Astrocyte (in vitro differentiated cells and primary cell): ENCODE measurements at regions not wholly inside any gene's neighbourhood (a gene's known extent, or its start where the extent isn't known, plus 50 kb on each side); places are given as distances from the start of the nearest gene placed in this dataset.

ENCODE experiments used
- DNase-seq: peaks from one replicate; pipeline ENCODE4 v3.0.0-alpha.2; 2010; ENCODE audit warnings: low read depth
- FAIRE-seq: peaks from 2 replicates; lab custom pipeline; 2011; peaks lifted over from hg19 to GRCh38; lab: Jason Lieb, UNC
- H2AFZ ChIP-seq: 2 replicates; pipeline ENCODE4 v1.6.0; 2012; ENCODE audit warnings: low read depth, low read length, inconsistent platforms
- H3K27ac ChIP-seq: 2 replicates; pipeline ENCODE4 v1.5.1; 2011; ENCODE audit warnings: low read depth, low read length, inconsistent platforms
- H3K27me3 ChIP-seq: 2 replicates; pipeline ENCODE4 v1.6.0; 2011; ENCODE audit warnings: low read length, inconsistent platforms; ENCODE audit not compliant: insufficient read depth
- H3K36me3 ChIP-seq: 2 replicates; pipeline ENCODE4 v1.5.1; 2011; ENCODE audit warnings: low read length, inconsistent platforms; ENCODE audit not compliant: insufficient read depth
- H3K4me1 ChIP-seq: 2 replicates; pipeline ENCODE4 v1.5.1; 2011; ENCODE audit warnings: low read length, inconsistent platforms; ENCODE audit not compliant: insufficient read depth
- H3K4me2 ChIP-seq: 2 replicates; pipeline ENCODE4 v1.6.0; 2012; ENCODE audit warnings: low read length, inconsistent platforms
- H3K4me3 ChIP-seq: 2 replicates; pipeline ENCODE4 v1.5.1; 2011; ENCODE audit warnings: low read depth, mild to moderate bottlenecking, low read length, inconsistent platforms; ENCODE audit not compliant: insufficient read depth
- H3K79me2 ChIP-seq: 2 replicates; pipeline ENCODE4 v1.6.0; 2012; ENCODE audit warnings: mild to moderate bottlenecking, low read length, inconsistent platforms; ENCODE audit not compliant: insufficient read depth
- H3K9ac ChIP-seq: 2 replicates; pipeline ENCODE4 v1.6.0; 2012; ENCODE audit warnings: mild to moderate bottlenecking, low read length, inconsistent platforms
- H3K9me3 ChIP-seq: 2 replicates; pipeline ENCODE4 v1.5.1; 2012; ENCODE audit warnings: low read depth, mild to moderate bottlenecking, low read length, inconsistent platforms; ENCODE audit not compliant: insufficient read depth
- H4K20me1 ChIP-seq: 2 replicates; pipeline ENCODE4 v1.6.0; 2012; ENCODE audit warnings: low read length, inconsistent platforms; ENCODE audit not compliant: insufficient read depth
- H3K27ac Mint-ChIP-seq: one replicate; pipeline ENCODE4 v1.8.0; 2021; ENCODE audit warnings: mild to moderate bottlenecking, mixed read lengths; ENCODE audit not compliant: unreplicated experiment
- H3K27me3 Mint-ChIP-seq: one replicate; pipeline ENCODE4 v1.8.0; 2021; ENCODE audit warnings: low read depth, mixed read lengths; ENCODE audit not compliant: unreplicated experiment
- H3K36me3 Mint-ChIP-seq: one replicate; pipeline ENCODE4 v1.8.0; 2021; ENCODE audit warnings: low read depth, mixed read lengths; ENCODE audit not compliant: unreplicated experiment
- H3K4me1 Mint-ChIP-seq: one replicate; pipeline ENCODE4 v1.8.0; 2021; ENCODE audit warnings: low read depth, mixed read lengths; ENCODE audit not compliant: unreplicated experiment
- H3K4me3 Mint-ChIP-seq: one replicate; pipeline ENCODE4 v1.8.0; 2021; ENCODE audit warnings: mild to moderate bottlenecking, moderate library complexity, mixed read lengths; ENCODE audit not compliant: unreplicated experiment
- H3K9me3 Mint-ChIP-seq: one replicate; pipeline ENCODE4 v1.8.0; 2021; ENCODE audit warnings: mild to moderate bottlenecking, mixed read lengths; ENCODE audit not compliant: unreplicated experiment
- CTCF ChIP-seq: IDR thresholded peaks from 2 replicates; pipeline ENCODE4 v1.5.1; 2011; ENCODE audit warnings: low read depth, mild to moderate bottlenecking, inconsistent platforms, low read length, moderate library complexity; ENCODE audit not compliant: insufficient read depth
- EZH2 ChIP-seq: IDR thresholded peaks from 2 replicates; pipeline ENCODE4 v1.6.1; 2012; ENCODE audit warnings: mild to moderate bottlenecking, low read length, inconsistent platforms; ENCODE audit not compliant: insufficient read depth

GRCh38 chr4:148510211-148510610 is 68.0 kb upstream of the NR3C2 start:
- Histone ChIP-seq H3K4me3 (no peak overlapping the region), H3K27ac (no peak overlapping the region), H3K79me2 (no peaks in the 10 kb centered on the region), H4K20me1 (no peaks in the 10 kb centered on the region), H3K4me1 (no peaks in the 10 kb centered on the region), H2AFZ (no peak overlapping the region), H3K4me2 (no peak overlapping the region), H3K9ac (no peak overlapping the region), H3K36me3 (no peaks in the 10 kb centered on the region), H3K9me3 (no peaks in the 10 kb centered on the region), H3K27me3 (no peaks in the 10 kb centered on the region)
- Mint-ChIP-seq H3K9me3 (no peaks in the 10 kb centered on the region), H3K27ac (no peak overlapping the region), H3K4me1 (no peaks in the 10 kb centered on the region), H3K4me3 (no peak overlapping the region), H3K36me3 (no peaks in the 10 kb centered on the region), H3K27me3 (peaks cover 1% of the 10 kb centered on the region)
- DNase-seq (no peak), FAIRE-seq (no peak)
- TF ChIP-seq EZH2, result no peak
- TF ChIP-seq CTCF, result no peak

- no peaks in the 10 kb centered on the region for H3K4me1 Mint-ChIP-seq
- no peak for FAIRE-seq
Observed at GRCh38 chr4:148503681-148504080, 61.5 kb upstream of the NR3C2 start.

More at GRCh38 chr4:148503681-148504080, 61.5 kb upstream of the NR3C2 start:
- H3K36me3 Mint-ChIP-seq, result no peaks in the 10 kb centered on the region
- TF ChIP-seq CTCF (no peak), EZH2 (no peak)
- no peak for DNase-seq
- Histone ChIP-seq H3K9me3 (no peaks in the 10 kb centered on the region), H3K27me3 (no peaks in the 10 kb centered on the region), H3K4me3 (no peak overlapping the region), H3K36me3 (no peaks in the 10 kb centered on the region), H3K4me1 (no peaks in the 10 kb centered on the region), H4K20me1 (no peaks in the 10 kb centered on the region), H2AFZ (no peak overlapping the region), H3K79me2 (no peaks in the 10 kb centered on the region), H3K9ac (no peak overlapping the region), H3K4me2 (no peak overlapping the region), H3K27ac (no peak overlapping the region)
- H3K4me3 Mint-ChIP-seq, result no peak overlapping the region
- peaks cover 3% of the 10 kb centered on the region for H3K9me3 Mint-ChIP-seq
- H3K27me3 Mint-ChIP-seq, result no peaks in the 10 kb centered on the region
- H3K27ac Mint-ChIP-seq, result no peak overlapping the region
